H1 (cell line): ENCODE measurements at regions not wholly inside any gene's neighbourhood (a gene's known extent, or its start where the extent isn't known, plus 50 kb on each side); places are given as distances from the start of the nearest gene placed in this dataset.

ENCODE experiments used
- CTCF ChIA-PET: fragments of 300-600 bp; sonication (Branson Sonifier 250); formaldehyde crosslinking; loops from one replicate; lab custom pipeline; 2021; ENCODE audit not compliant: partially characterized antibody; lab: Charles Lee
- POLR2A ChIA-PET: fragments of 300-600 bp; sonication (Branson Sonifier 250); formaldehyde crosslinking; loops from one replicate; lab custom pipeline; 2021; ENCODE audit warnings: inconsistent platforms; ENCODE audit not compliant: partially characterized antibody; lab: Charles Lee
- DNase-seq, 2 experiments: peaks; one replicate each; pipeline versions ENCODE4 v3.0.0 to v3.0.0-alpha.2; 2010 to 2022; ENCODE audit warnings: low spot score in 2 of 2, low read depth in 1 of 2, mixed read lengths in 1 of 2
- FAIRE-seq: peaks from 2 replicates; lab custom pipeline; 2011; peaks lifted over from hg19 to GRCh38; lab: Jason Lieb, UNC
- H2AFZ ChIP-seq: 2 replicates; pipeline ENCODE4 v1.8.1; 2012; ENCODE audit warnings: low read length, inconsistent platforms
- H2AK5ac ChIP-seq: 2 replicates; pipeline ENCODE4 v1.6.1; 2013; ENCODE audit warnings: low read depth, low read length
- H2BK120ac ChIP-seq: replicated peaks from 2 replicates; pipeline ENCODE3; 2013; ENCODE audit warnings: low read depth, low read length, inconsistent platforms
- H2BK12ac ChIP-seq: 2 replicates; pipeline ENCODE4 v1.6.1; 2013; ENCODE audit warnings: low read depth, low read length
- H2BK15ac ChIP-seq: 2 replicates; pipeline ENCODE4 v1.6.1; 2013; ENCODE audit warnings: low read length
- H2BK20ac ChIP-seq: 2 replicates; pipeline ENCODE4 v1.6.1; 2013; ENCODE audit warnings: low read length
- H2BK5ac ChIP-seq: 2 replicates; pipeline ENCODE4 v1.6.1; 2013; ENCODE audit warnings: low read depth, low read length
- H3K14ac ChIP-seq: 2 replicates; pipeline ENCODE4 v1.6.1; 2013; ENCODE audit warnings: inconsistent platforms; ENCODE audit not compliant: insufficient read length
- H3K18ac ChIP-seq: 2 replicates; pipeline ENCODE4 v1.6.1; 2013; ENCODE audit warnings: low read length; ENCODE audit errors: extremely low read depth
- H3K23ac ChIP-seq: 2 replicates; pipeline ENCODE4 v1.6.1; 2013; ENCODE audit warnings: inconsistent platforms; ENCODE audit not compliant: insufficient read length
- H3K23me2 ChIP-seq: 2 replicates; pipeline ENCODE4 v1.6.1; 2013; ENCODE audit warnings: low read depth, low read length
- H3K27ac ChIP-seq: 2 replicates; pipeline ENCODE4 v1.6.1; 2011; ENCODE audit warnings: low read depth, low read length, inconsistent platforms
- H3K27me3 ChIP-seq, 4 experiments: replicated peaks in 1 of 4; 1 replicate in 1 of 4; 2 replicates in 3 of 4; pipeline versions ENCODE4 v1.6.1 to v1.8.1; 2011 to 2013; ENCODE audit warnings: low read length in 3 of 4, mild to moderate bottlenecking in 3 of 4, inconsistent platforms in 2 of 4, mixed read lengths in 2 of 4, moderate library complexity in 1 of 4; ENCODE audit not compliant: control insufficient read depth in 3 of 4, insufficient read depth in 3 of 4; ENCODE audit errors: extremely low read depth in 1 of 4
- H3K36me3 ChIP-seq, 4 experiments: 2 replicates each; pipeline versions ENCODE4 v1.6.1 to v1.8.1; 2011 to 2013; ENCODE audit warnings: mild to moderate bottlenecking in 4 of 4, low read length in 3 of 4, moderate library complexity in 2 of 4, control low read depth in 1 of 4, inconsistent platforms in 1 of 4; ENCODE audit not compliant: insufficient read depth in 4 of 4, control insufficient read depth in 2 of 4
- H3K4ac ChIP-seq: replicated peaks from 2 replicates; pipeline ENCODE3; 2013; ENCODE audit warnings: low read length, low read depth, mixed read lengths, inconsistent platforms; ENCODE audit not compliant: insufficient read length
- H3K4me1 ChIP-seq, 4 experiments: replicated peaks in 1 of 4; 1 replicate in 1 of 4; 2 replicates in 3 of 4; pipeline versions ENCODE4 v1.6.1 to v1.8.1; 2011 to 2013; ENCODE audit warnings: low read length in 3 of 4, inconsistent platforms in 2 of 4, mixed read lengths in 1 of 4; ENCODE audit not compliant: insufficient read depth in 4 of 4, control insufficient read depth in 3 of 4
- H3K4me2 ChIP-seq, 2 experiments: 2 replicates each; pipeline versions ENCODE4 v1.6.1 to v1.8.1; 2011 to 2013; ENCODE audit warnings: low read depth in 2 of 2, low read length in 2 of 2, control low read depth in 1 of 2, inconsistent platforms in 1 of 2, mild to moderate bottlenecking in 1 of 2; ENCODE audit not compliant: insufficient read depth in 1 of 2
- H3K4me3 ChIP-seq, 4 experiments: fragments of 200-600, 300-600 bp in 1 of 4; sonication (generic), shearing (Covaris generic), sonication (Bioruptor Twin) in 1 of 4; 2 replicates each; pipeline versions ENCODE4 v1.5.1 to v1.8.1; 2011 to 2016; ENCODE audit warnings: low read length in 4 of 4, low read depth in 3 of 4, control low read depth in 2 of 4, inconsistent platforms in 2 of 4, mild to moderate bottlenecking in 2 of 4, mixed read lengths in 1 of 4, moderate library complexity in 1 of 4; ENCODE audit not compliant: insufficient read depth in 2 of 4; ENCODE audit errors: extremely low read depth in 1 of 4
- H3K56ac ChIP-seq: replicated peaks from 2 replicates; pipeline ENCODE3; 2013; ENCODE audit warnings: low read depth, mild to moderate bottlenecking, mixed read lengths, low read length, inconsistent platforms; ENCODE audit not compliant: insufficient read length
- H3K79me1 ChIP-seq: 2 replicates; pipeline ENCODE4 v1.6.1; 2013; ENCODE audit warnings: low read depth, low read length, control low read depth
- H3K79me2 ChIP-seq, 2 experiments: 2 replicates each; pipeline versions ENCODE4 v1.6.1 to v1.8.1; 2012 to 2013; ENCODE audit warnings: low read length in 2 of 2, mild to moderate bottlenecking in 2 of 2, inconsistent platforms in 1 of 2; ENCODE audit not compliant: insufficient read depth in 2 of 2, control insufficient read depth in 1 of 2
- H3K9ac ChIP-seq, 4 experiments: replicated peaks in 1 of 4; 1 replicate in 1 of 4; 2 replicates in 3 of 4; pipeline versions ENCODE4 v1.6.1 to v1.8.1; 2011 to 2013; ENCODE audit warnings: low read depth in 3 of 4, low read length in 3 of 4, control low read depth in 2 of 4, mild to moderate bottlenecking in 2 of 4, moderate library complexity in 2 of 4, inconsistent platforms in 1 of 4; ENCODE audit errors: extremely low read depth in 1 of 4
- H3K9me3 ChIP-seq, 2 experiments: 2 replicates each; pipeline versions ENCODE4 v1.6.1 to v1.8.1; 2012 to 2013; ENCODE audit warnings: mild to moderate bottlenecking in 2 of 2, moderate library complexity in 2 of 2, control low read depth in 1 of 2, inconsistent platforms in 1 of 2, low read depth in 1 of 2, low read length in 1 of 2, mixed read lengths in 1 of 2; ENCODE audit not compliant: insufficient read depth in 2 of 2
- H4K20me1 ChIP-seq, 2 experiments: replicated peaks in 1 of 2; 2 replicates each; pipeline versions ENCODE3 to v1.8.1; 2011 to 2013; ENCODE audit warnings: inconsistent platforms in 2 of 2, low read length in 2 of 2, mild to moderate bottlenecking in 1 of 2; ENCODE audit not compliant: insufficient read depth in 2 of 2, control insufficient read depth in 1 of 2
- H4K5ac ChIP-seq: 2 replicates; pipeline ENCODE4 v1.6.1; 2013; ENCODE audit warnings: low read length, low read depth, mixed read lengths, inconsistent platforms; ENCODE audit not compliant: insufficient read length
- H4K8ac ChIP-seq: 2 replicates; pipeline ENCODE4 v1.8.0; 2013; ENCODE audit warnings: mild to moderate bottlenecking, moderate library complexity, low read length, inconsistent platforms; ENCODE audit not compliant: insufficient read depth; ENCODE audit errors: extremely low read depth
- H4K91ac ChIP-seq: replicated peaks from 2 replicates; pipeline ENCODE3; 2013; ENCODE audit warnings: low read length, mixed read lengths, inconsistent platforms; ENCODE audit not compliant: insufficient read length
- E2F6 ChIP-seq: IDR thresholded peaks from 2 replicates; pipeline ENCODE4 v1.6.1; 2012; ENCODE audit warnings: inconsistent platforms
- EGR1 ChIP-seq: IDR thresholded peaks from 2 replicates; pipeline ENCODE4 v1.6.1; 2011; ENCODE audit warnings: low read depth, low read length, borderline replicate concordance
- EP300 ChIP-seq, 2 experiments: IDR thresholded peaks; 1 replicate in 1 of 2; 2 replicates in 1 of 2; pipeline ENCODE4 v1.6.1; 2011 to 2012; ENCODE audit warnings: low read depth in 2 of 2, low read length in 2 of 2, mild to moderate bottlenecking in 2 of 2, borderline replicate concordance in 1 of 2, inconsistent platforms in 1 of 2, moderate library complexity in 1 of 2
- FOSL1 ChIP-seq: IDR thresholded peaks from 2 replicates; pipeline ENCODE4 v1.6.1; 2011; ENCODE audit warnings: mild to moderate bottlenecking, low read depth, low read length, moderate library complexity; ENCODE audit not compliant: insufficient read depth
- GTF2F1 ChIP-seq: IDR thresholded peaks from 2 replicates; pipeline ENCODE4 v1.6.1; 2012; ENCODE audit warnings: low read depth, low read length, improper control_type of control experiment, borderline replicate concordance
- NANOG ChIP-seq: IDR thresholded peaks from 2 replicates; pipeline ENCODE4 v1.6.1; 2011; ENCODE audit warnings: low read length, low read depth, mild to moderate bottlenecking, inconsistent platforms; ENCODE audit not compliant: insufficient read depth, poor library complexity, severe bottlenecking
- RAD21 ChIP-seq, 2 experiments: IDR thresholded peaks in 1 of 2; conservative IDR thresholded peaks in 1 of 2; 2 replicates each; pipeline ENCODE4 v1.6.1; 2011; ENCODE audit warnings: low read depth in 2 of 2, low read length in 2 of 2, improper control_type of control experiment in 1 of 2, inconsistent platforms in 1 of 2, mild to moderate bottlenecking in 1 of 2, moderate library complexity in 1 of 2
- SIN3A ChIP-seq, 2 experiments: IDR thresholded peaks in 1 of 2; conservative IDR thresholded peaks in 1 of 2; 2 replicates each; pipeline ENCODE4 v1.6.1; 2011 to 2012; ENCODE audit warnings: low read length in 2 of 2, improper control_type of control experiment in 1 of 2, low read depth in 1 of 2, mild to moderate bottlenecking in 1 of 2
- SIRT6 ChIP-seq: IDR thresholded peaks from one replicate; pipeline ENCODE4 v1.7.1; 2012; ENCODE audit warnings: low read length, inconsistent platforms
- SP2 ChIP-seq: IDR thresholded peaks from 2 replicates; pipeline ENCODE4 v1.6.1; 2012; ENCODE audit warnings: mild to moderate bottlenecking, low read length, inconsistent platforms
- TAF7 ChIP-seq: optimal IDR thresholded peaks from 2 replicates; pipeline ENCODE3; 2011; ENCODE audit warnings: low read depth, mild to moderate bottlenecking, inconsistent platforms, low read length, moderate library complexity, borderline replicate concordance
- WGBS, 2 experiments: shearing (Covaris generic) in 1 of 2; methylation state at CpG; one replicate each; pipeline versions ENCODE4 v1.1.6 to v1.1.7; 2013 to 2015; ENCODE audit warnings: low lambda C conversion rate in 2 of 2, mixed read lengths in 2 of 2, inconsistent platforms in 1 of 2, low coverage in 1 of 2, missing lambda C conversion rate in 1 of 2; ENCODE audit not compliant: insufficient replicate concordance in 2 of 2, insufficient coverage in 1 of 2, insufficient read length in 1 of 2; ENCODE audit errors: extremely low coverage in 1 of 2, missing lambda C conversion rate in 1 of 2; 5-methylcytosine and 5-hydroxymethylcytosine counted together

GRCh38 chr3:106130384-106131198, 261.8 kb upstream of the CBLB start:
- no peak overlapping the region for H2BK20ac ChIP-seq
- H2AFZ ChIP-seq: peak overlapping the region; percentile 81
- peak overlapping the region; percentile 54 for H3K4ac ChIP-seq
- no peaks in the 10 kb centered on the region for H3K79me1 ChIP-seq
- 90% methylated on average over 2 of the region's 2 CpGs; no CpG with 5 or more reads in 1 of the 2 experiments for WGBS, 2 experiments
- H3K23me2 ChIP-seq: no peaks in the 10 kb centered on the region
- no peak overlapping the region for H2BK15ac ChIP-seq
- H4K91ac ChIP-seq: no peak overlapping the region
- no peaks in the 10 kb centered on the region for H4K20me1 ChIP-seq
- peaks cover 3 to 4% (median 3%) of the 10 kb centered on the region in 4 experiments; a peak in 5 of 7 replicates for H3K4me1 ChIP-seq
- H3K23ac ChIP-seq: no peak overlapping the region
- H3K4me3 ChIP-seq: no peak overlapping the region
- H4K8ac ChIP-seq: no peak overlapping the region
- no peak overlapping the region for H3K14ac ChIP-seq
- no peak overlapping the region for H3K18ac ChIP-seq
- no peak overlapping the region for H2BK120ac ChIP-seq
- DNase-seq (no peak), FAIRE-seq (no peak)
- no peak overlapping the region for H2BK12ac ChIP-seq
- no peaks in the 10 kb centered on the region for H3K27me3 ChIP-seq
- H3K9ac ChIP-seq: no peak overlapping the region
- no peak overlapping the region for H3K56ac ChIP-seq
- no peak overlapping the region for H3K4me2 ChIP-seq
- ChIA-PET CTCF (no interaction called here), POLR2A (no interaction called here)
- H3K79me2 ChIP-seq: no peaks in the 10 kb centered on the region
- no peaks in the 10 kb centered on the region for H3K36me3 ChIP-seq
- peak overlapping the region; percentile 14; the same call in 1 of the 2 replicates for H3K27ac ChIP-seq
- H4K5ac ChIP-seq: no peak overlapping the region
- peaks cover 0 to 2% of the 10 kb centered on the region in 2 experiments; a peak in 1 of 4 replicates for H3K9me3 ChIP-seq
- H2BK5ac ChIP-seq: no peak overlapping the region
- no peak overlapping the region for H2AK5ac ChIP-seq
- TF ChIP-seq SP2 (no peak), TAF7 (no peak), EGR1 (no peak), NANOG (no peak), FOSL1 (no peak), SIRT6 (no peak), EP300 (IDR thresholded peaks at IDR 0.05; ENCODE audit: borderline replicate concordance in 1 of 2, low read depth in 2 of 2, low read length in 2 of 2) (no peak), E2F6 (no peak), SIN3A (conservative IDR thresholded peaks at IDR 0.05 in 1 of 2, IDR thresholded peaks at IDR 0.05 in 1 of 2; ENCODE audit: low read depth in 1 of 2, low read length in 2 of 2) (no peak), RAD21 (IDR thresholded peaks at IDR 0.05 in 1 of 2, conservative IDR thresholded peaks at IDR 0.05 in 1 of 2; ENCODE audit: low read depth in 2 of 2, low read length in 2 of 2) (no peak), GTF2F1 (no peak)
